ENCODE measurements at regions not wholly inside any gene's neighbourhood (a gene's known extent, or its start where the extent isn't known, plus 50 kb on each side); places are given as distances from the start of the nearest gene placed in this dataset.
A peak's percentile ranks its signal among the peaks of the same experiment; 100 is the strongest.
"Not testable (repeated sequence)": the region's sequence is repeated elsewhere in the genome, so short reads cannot be mapped to it uniquely, and the experiment has no call there.

GRCh38 chr4:79205121-79205520, 120.7 kb downstream of the NAA11 start:
- 92% methylated on average over 3 of the region's 3 CpGs for WGBS (ENCODE audit: insufficient coverage, low lambda C conversion rate)
- no peaks in the 10 kb centered on the region for H3K27me3 ChIP-seq (ENCODE audit: control insufficient read depth, insufficient read depth, low read length)
- H3K9me3 ChIP-seq (ENCODE audit: control insufficient read depth, low read depth, low read length), result no peaks in the 10 kb centered on the region
- H3K27ac ChIP-seq (ENCODE audit: low read length), result no peak overlapping the region
- no peaks in the 10 kb centered on the region for H3K36me3 ChIP-seq (ENCODE audit: control insufficient read depth, insufficient read depth, low read length)
- no peak overlapping the region for H3K4me3 ChIP-seq (ENCODE audit: low read length)
- peaks cover 4% of the 10 kb centered on the region for H3K4me1 ChIP-seq (ENCODE audit: control insufficient read depth, insufficient read depth, low read length)
- no peak for DNase-seq

GRCh38 chr4:79201971-79202370, 123.9 kb downstream of the NAA11 start:
- Histone ChIP-seq H3K27ac (ENCODE audit: low read length) (no peak overlapping the region), H3K4me3 (ENCODE audit: low read length) (no peak overlapping the region), H3K9me3 (ENCODE audit: control insufficient read depth, low read depth, low read length) (no peaks in the 10 kb centered on the region), H3K27me3 (ENCODE audit: control insufficient read depth, insufficient read depth, low read length) (no peaks in the 10 kb centered on the region), H3K36me3 (ENCODE audit: control insufficient read depth, insufficient read depth, low read length) (no peaks in the 10 kb centered on the region), H3K4me1 (ENCODE audit: control insufficient read depth, insufficient read depth, low read length) (no peaks in the 10 kb centered on the region)
- WGBS (ENCODE audit: insufficient coverage, low lambda C conversion rate), result no CpG with 5 or more reads among the region's 2 CpGs
- no peak for DNase-seq

- no peaks in the 10 kb centered on the region for H3K9me3 ChIP-seq (ENCODE audit: control insufficient read depth, low read depth, low read length)
- no peaks in the 10 kb centered on the region for H3K4me1 ChIP-seq (ENCODE audit: control insufficient read depth, insufficient read depth, low read length)
- no peaks in the 10 kb centered on the region for H3K36me3 ChIP-seq (ENCODE audit: control insufficient read depth, insufficient read depth, low read length)
- no peak overlapping the region for H3K4me3 ChIP-seq (ENCODE audit: low read length)
- no peak for DNase-seq
- H3K27me3 ChIP-seq (ENCODE audit: control insufficient read depth, insufficient read depth, low read length), result no peaks in the 10 kb centered on the region
- 89% methylated on average over 1 of the region's 2 CpGs for WGBS (ENCODE audit: insufficient coverage, low lambda C conversion rate)
- H3K27ac ChIP-seq (ENCODE audit: low read length), result no peak overlapping the region
Observed at GRCh38 chr4:79199743-79200142, 126.1 kb downstream of the NAA11 start.

DNA sequence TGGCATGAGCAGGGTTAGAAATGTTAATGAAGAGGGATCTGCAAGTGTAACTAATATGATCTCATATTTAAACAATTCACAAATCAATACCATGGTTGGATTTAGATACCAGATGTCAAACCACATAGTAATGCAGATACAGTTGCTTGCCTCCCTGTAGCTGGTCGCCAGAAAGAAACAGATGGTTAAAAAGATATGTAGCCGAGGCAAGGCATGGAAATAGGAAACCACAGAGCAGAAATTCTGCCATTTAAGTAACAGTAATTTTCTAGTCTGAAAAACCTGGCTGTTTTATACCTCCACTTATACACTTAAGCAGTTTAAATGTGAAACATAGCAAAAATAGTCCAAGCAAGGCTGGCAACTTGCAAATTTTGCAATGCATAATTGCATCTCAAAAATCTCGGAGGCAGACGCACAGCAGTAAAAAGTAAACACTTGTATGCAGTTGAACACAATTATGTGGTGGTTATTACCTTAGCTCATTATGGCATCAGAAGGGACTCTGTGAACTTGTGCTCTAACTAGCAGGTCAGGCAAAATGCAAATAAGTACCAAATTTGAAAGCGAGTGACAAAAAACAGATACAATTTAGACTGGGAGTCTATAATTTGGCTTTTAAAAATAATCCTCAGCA, 126.8 kb downstream of the NAA11 start:
- 80% methylated on average over 2 of the region's 5 CpGs for WGBS (ENCODE audit: insufficient coverage, low lambda C conversion rate)
- Histone ChIP-seq H3K36me3 (ENCODE audit: control insufficient read depth, insufficient read depth, low read length) (no peaks in the 10 kb centered on the region), H3K27me3 (ENCODE audit: control insufficient read depth, insufficient read depth, low read length) (no peaks in the 10 kb centered on the region), H3K27ac (ENCODE audit: low read length) (no peak overlapping the region), H3K9me3 (ENCODE audit: control insufficient read depth, low read depth, low read length) (no peaks in the 10 kb centered on the region), H3K4me3 (ENCODE audit: low read length) (no peak overlapping the region), H3K4me1 (ENCODE audit: control insufficient read depth, insufficient read depth, low read length) (no peaks in the 10 kb centered on the region)
- DNase-seq, result no peak

DNA sequence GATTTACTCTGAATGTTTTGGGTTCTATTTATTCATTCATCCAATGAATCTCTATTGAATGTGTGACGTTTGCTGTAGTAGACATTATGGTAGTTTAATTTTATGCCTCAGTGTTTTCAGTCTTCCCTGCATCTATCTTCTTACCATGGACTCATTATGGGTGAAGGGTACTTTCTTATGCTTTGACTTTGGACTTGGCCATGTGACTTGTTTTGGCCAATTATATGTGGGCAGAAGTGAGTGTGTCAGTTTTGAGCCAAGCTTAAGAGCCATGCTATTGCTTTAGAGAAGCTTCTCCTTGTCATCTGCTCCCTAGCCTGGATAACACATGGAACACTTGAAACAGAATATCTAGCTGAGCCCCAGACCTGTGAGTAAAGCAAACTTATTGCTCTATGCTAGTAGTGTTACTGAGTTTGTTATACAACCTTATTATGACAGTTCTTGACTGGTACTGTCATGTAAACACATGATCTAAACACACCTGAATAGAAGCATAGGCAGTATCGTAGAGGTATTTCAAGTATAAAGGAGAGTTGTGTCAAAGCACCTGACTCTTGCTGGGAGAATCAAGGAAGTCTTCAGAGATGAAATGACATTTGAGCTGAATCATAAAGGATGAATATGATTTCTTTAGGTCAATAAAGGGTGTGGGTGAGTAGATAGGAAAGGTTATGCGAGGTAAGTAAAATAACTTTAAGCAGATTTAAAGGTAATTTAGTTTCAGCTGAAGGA, 128.4 kb downstream of the NAA11 start:
- no peaks in the 10 kb centered on the region for H3K9me3 ChIP-seq (ENCODE audit: control insufficient read depth, low read depth, low read length)
- 79% methylated on average over 2 of the region's 3 CpGs for WGBS (ENCODE audit: insufficient coverage, low lambda C conversion rate)
- H3K27ac ChIP-seq (ENCODE audit: low read length), result no peak overlapping the region
- H3K4me3 ChIP-seq (ENCODE audit: low read length), result no peak overlapping the region
- H3K4me1 ChIP-seq (ENCODE audit: control insufficient read depth, insufficient read depth, low read length), result no peaks in the 10 kb centered on the region
- no peaks in the 10 kb centered on the region for H3K27me3 ChIP-seq (ENCODE audit: control insufficient read depth, insufficient read depth, low read length)
- no peak for DNase-seq
- no peaks in the 10 kb centered on the region for H3K36me3 ChIP-seq (ENCODE audit: control insufficient read depth, insufficient read depth, low read length)

- H3K27me3 ChIP-seq (ENCODE audit: control insufficient read depth, insufficient read depth, low read length); H3K4me3 ChIP-seq (ENCODE audit: low read length); H3K36me3 ChIP-seq (ENCODE audit: control insufficient read depth, insufficient read depth, low read length); DNase-seq; H3K27ac ChIP-seq (ENCODE audit: low read length); H3K9me3 ChIP-seq (ENCODE audit: control insufficient read depth, low read depth, low read length); H3K4me1 ChIP-seq (ENCODE audit: control insufficient read depth, insufficient read depth, low read length): not testable (repeated sequence)
- 100% methylated on average over 1 of the region's 1 CpG for WGBS (ENCODE audit: insufficient coverage, low lambda C conversion rate)
Observed at GRCh38 chr4:79191292-79191691, 134.6 kb downstream of the NAA11 start.

GRCh38 chr4:79185526-79186045, 140.3 kb downstream of the NAA11 start:
- 83% methylated on average over 1 of the region's 3 CpGs for WGBS (ENCODE audit: insufficient coverage, low lambda C conversion rate)
- Histone ChIP-seq H3K9me3 (ENCODE audit: control insufficient read depth, low read depth, low read length) (peaks cover 2% of the 10 kb centered on the region), H3K36me3 (ENCODE audit: control insufficient read depth, insufficient read depth, low read length) (no peaks in the 10 kb centered on the region), H3K27ac (ENCODE audit: low read length) (no peak overlapping the region), H3K4me3 (ENCODE audit: low read length) (no peak overlapping the region), H3K4me1 (ENCODE audit: control insufficient read depth, insufficient read depth, low read length) (no peaks in the 10 kb centered on the region), H3K27me3 (ENCODE audit: control insufficient read depth, insufficient read depth, low read length) (no peaks in the 10 kb centered on the region)
- no peak for DNase-seq

DNA sequence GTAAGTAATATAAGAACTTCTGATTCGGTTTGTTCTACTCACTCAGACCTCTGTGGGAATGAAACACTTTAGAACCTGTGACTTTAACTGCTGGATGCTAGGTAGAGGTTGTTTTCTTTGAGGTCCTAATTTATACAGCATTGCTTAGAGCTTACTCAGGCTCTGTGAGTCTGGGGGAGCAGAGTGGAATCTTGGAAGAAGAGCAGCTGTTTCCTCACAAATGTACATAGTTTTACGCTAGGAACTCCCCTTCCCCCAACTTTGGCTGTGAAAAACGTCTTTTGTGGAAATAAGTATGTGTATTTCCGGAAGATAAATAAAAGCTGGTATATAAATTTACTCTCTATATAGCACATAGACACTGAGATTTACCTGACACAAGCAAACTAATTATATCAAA, 141.4 kb downstream of the NAA11 start:
- no peak for DNase-seq
- no peak overlapping the region for H3K4me3 ChIP-seq (ENCODE audit: low read length)
- peaks cover 2% of the 10 kb centered on the region for H3K9me3 ChIP-seq (ENCODE audit: control insufficient read depth, low read depth, low read length)
- H3K27ac ChIP-seq (ENCODE audit: low read length), result no peak overlapping the region
- WGBS (ENCODE audit: insufficient coverage, low lambda C conversion rate), result 100% methylated on average over 1 of the region's 4 CpGs
- H3K27me3 ChIP-seq (ENCODE audit: control insufficient read depth, insufficient read depth, low read length), result no peaks in the 10 kb centered on the region
- no peaks in the 10 kb centered on the region for H3K4me1 ChIP-seq (ENCODE audit: control insufficient read depth, insufficient read depth, low read length)
- H3K36me3 ChIP-seq (ENCODE audit: control insufficient read depth, insufficient read depth, low read length), result no peaks in the 10 kb centered on the region

DNA sequence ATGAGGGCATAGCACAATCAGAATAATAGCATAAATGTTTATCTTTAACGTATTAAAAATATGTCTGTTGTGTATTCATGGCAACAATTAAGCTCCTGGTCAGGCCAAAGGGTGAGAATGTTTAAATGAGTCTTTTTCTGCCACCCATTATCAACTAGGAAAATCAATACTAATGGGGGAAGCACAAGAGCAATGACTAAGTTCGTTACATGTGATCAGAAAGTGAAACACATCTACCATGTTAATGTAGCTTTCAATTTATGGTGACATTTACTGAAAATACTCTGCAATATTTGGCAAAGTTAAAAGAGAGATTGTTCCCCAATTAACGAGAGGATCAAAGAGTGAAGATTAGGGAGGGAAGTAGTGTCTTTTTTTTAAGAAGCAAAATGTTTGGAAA, 143.7 kb downstream of the NAA11 start:
- 86% methylated on average over 1 of the region's 3 CpGs for WGBS (ENCODE audit: insufficient coverage, low lambda C conversion rate)
- Histone ChIP-seq H3K4me3 (ENCODE audit: low read length) (no peak overlapping the region), H3K27ac (ENCODE audit: low read length) (no peak overlapping the region), H3K4me1 (ENCODE audit: control insufficient read depth, insufficient read depth, low read length) (no peaks in the 10 kb centered on the region), H3K36me3 (ENCODE audit: control insufficient read depth, insufficient read depth, low read length) (no peaks in the 10 kb centered on the region), H3K9me3 (ENCODE audit: control insufficient read depth, low read depth, low read length) (no peaks in the 10 kb centered on the region), H3K27me3 (ENCODE audit: control insufficient read depth, insufficient read depth, low read length) (no peaks in the 10 kb centered on the region)
- DNase-seq, result no peak

DNA sequence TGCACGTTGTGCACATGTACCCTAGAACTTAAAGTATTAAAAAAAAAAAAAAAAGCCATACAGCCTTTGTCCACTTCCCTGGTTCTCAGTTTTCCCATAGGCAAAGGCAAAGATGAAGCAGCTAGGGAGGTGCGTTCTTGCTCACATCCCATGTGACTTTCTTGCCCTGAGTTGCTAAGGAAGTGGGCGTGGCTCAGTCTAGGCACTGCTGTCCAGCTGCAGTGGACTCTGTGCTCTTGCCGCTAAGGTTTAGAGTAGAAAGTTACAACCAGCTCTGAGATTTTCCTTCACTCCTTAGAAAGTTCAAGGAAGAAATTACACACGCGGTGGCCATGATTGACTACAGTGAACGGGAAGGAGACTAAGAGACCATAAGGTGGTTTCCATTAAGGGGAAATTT, 144.7 kb downstream of the NAA11 start:
- H3K9me3 ChIP-seq (ENCODE audit: control insufficient read depth, low read depth, low read length), result no peaks in the 10 kb centered on the region
- DNase-seq, result peak; percentile 20 to 35
- no peaks in the 10 kb centered on the region for H3K36me3 ChIP-seq (ENCODE audit: control insufficient read depth, insufficient read depth, low read length)
- no peak overlapping the region for H3K4me3 ChIP-seq (ENCODE audit: low read length)
- H3K27ac ChIP-seq (ENCODE audit: low read length), result no peak overlapping the region
- 95% methylated on average over 3 of the region's 7 CpGs for WGBS (ENCODE audit: insufficient coverage, low lambda C conversion rate)
- no peaks in the 10 kb centered on the region for H3K4me1 ChIP-seq (ENCODE audit: control insufficient read depth, insufficient read depth, low read length)
- no peaks in the 10 kb centered on the region for H3K27me3 ChIP-seq (ENCODE audit: control insufficient read depth, insufficient read depth, low read length)

DNA sequence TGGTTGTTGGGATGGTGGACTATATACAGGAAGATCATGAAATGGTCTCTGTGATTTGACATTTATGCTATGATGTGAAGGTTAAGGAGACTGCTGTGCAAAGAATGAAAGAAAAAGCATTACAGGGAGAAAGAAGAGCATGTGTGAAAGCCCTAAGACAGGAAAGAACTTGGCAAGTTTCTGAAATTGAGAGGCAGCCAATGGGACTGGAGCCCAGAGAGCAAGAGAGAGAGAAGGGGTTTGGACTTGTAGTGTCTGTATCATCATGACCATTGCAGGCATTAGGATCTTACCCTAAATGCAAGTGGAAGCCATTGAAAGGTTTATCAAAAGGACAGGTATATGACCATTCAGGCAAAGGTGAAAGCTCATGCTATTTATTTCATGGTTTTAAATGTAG, 147.1 kb downstream of the NAA11 start:
- peak in 1 of 2 donors; percentile 13 for DNase-seq
- Histone ChIP-seq H3K27me3 (ENCODE audit: control insufficient read depth, insufficient read depth, low read length) (no peaks in the 10 kb centered on the region), H3K36me3 (ENCODE audit: control insufficient read depth, insufficient read depth, low read length) (no peaks in the 10 kb centered on the region), H3K27ac (ENCODE audit: low read length) (no peak overlapping the region), H3K4me3 (ENCODE audit: low read length) (no peak overlapping the region), H3K9me3 (ENCODE audit: control insufficient read depth, low read depth, low read length) (no peaks in the 10 kb centered on the region), H3K4me1 (ENCODE audit: control insufficient read depth, insufficient read depth, low read length) (no peaks in the 10 kb centered on the region)

All from large intestine (tissue), 3 donors.